ENCODE measurements at regions not wholly inside any gene's neighbourhood (a gene's known extent, or its start where the extent isn't known, plus 50 kb on each side); places are given as distances from the start of the nearest gene placed in this dataset.

- no peak for DNase-seq
- H3K4me3 ChIP-seq (ENCODE audit: low read depth, low read length): no peak overlapping the region
- H3K4me1 Mint-ChIP-seq: no peaks in the 10 kb centered on the region
- peaks cover 0 to 16% (median 5%) of the 10 kb centered on the region in 7 donors for H3K9me3 Mint-ChIP-seq
- no peak overlapping the region for H3K4me3 Mint-ChIP-seq
- H3K27ac Mint-ChIP-seq: no peak overlapping the region
- peaks cover 4 to 6% of the 10 kb centered on the region in 2 experiments for H3K9me3 ChIP-seq (ENCODE audit: control insufficient read depth in 2 of 2, low read length in 2 of 2)
- H3K27me3 ChIP-seq (ENCODE audit: control insufficient read depth, insufficient read depth, low read length): no peaks in the 10 kb centered on the region
- no peaks in the 10 kb centered on the region for H3K36me3 Mint-ChIP-seq
- no peaks in the 10 kb centered on the region for H3K27me3 Mint-ChIP-seq
- ATAC-seq (ENCODE audit: low read depth in 2 of 2): no peak
- H3K4me1 ChIP-seq (ENCODE audit: control insufficient read depth, insufficient read depth, low read length, poor library complexity, severe bottlenecking): no peaks in the 10 kb centered on the region
- no peaks in the 10 kb centered on the region for H3K36me3 ChIP-seq (ENCODE audit: control insufficient read depth, insufficient read depth, low read length)
- H3K27ac ChIP-seq (ENCODE audit: insufficient read depth, low read length, poor library complexity, severe bottlenecking): no peak overlapping the region
These were observed 1144.7 kb downstream of the CNTNAP5 start for GRCh38 chr2:125169764-125170146.

- ATAC-seq (ENCODE audit: low read depth in 2 of 2) (no peak), DNase-seq (no peak)
- no peak overlapping the region for H3K4me3 Mint-ChIP-seq
- H3K27me3 Mint-ChIP-seq: no peaks in the 10 kb centered on the region
- H3K9me3 ChIP-seq (ENCODE audit: control insufficient read depth in 2 of 2, low read length in 2 of 2): peaks cover 6% of the 10 kb centered on the region in 2 experiments
- H3K4me1 ChIP-seq (ENCODE audit: control insufficient read depth, insufficient read depth, low read length, poor library complexity, severe bottlenecking): no peaks in the 10 kb centered on the region
- H3K27me3 ChIP-seq (ENCODE audit: control insufficient read depth, insufficient read depth, low read length): no peaks in the 10 kb centered on the region
- no peaks in the 10 kb centered on the region for H3K4me1 Mint-ChIP-seq
- H3K27ac ChIP-seq (ENCODE audit: insufficient read depth, low read length, poor library complexity, severe bottlenecking): no peak overlapping the region
- no peak overlapping the region for H3K4me3 ChIP-seq (ENCODE audit: low read depth, low read length)
- no peaks in the 10 kb centered on the region for H3K36me3 Mint-ChIP-seq
- H3K27ac Mint-ChIP-seq: no peak overlapping the region
- no peaks in the 10 kb centered on the region for H3K36me3 ChIP-seq (ENCODE audit: control insufficient read depth, insufficient read depth, low read length)
- peaks cover 3 to 16% (median 5%) of the 10 kb centered on the region in 7 donors for H3K9me3 Mint-ChIP-seq
These were observed 1147.1 kb downstream of the CNTNAP5 start for GRCh38 chr2:125172181-125172580.

- Histone ChIP-seq H3K27me3 (ENCODE audit: control insufficient read depth, insufficient read depth, low read length) (no peaks in the 10 kb centered on the region), H3K27ac (ENCODE audit: insufficient read depth, low read length, poor library complexity, severe bottlenecking) (no peak overlapping the region), H3K4me1 (ENCODE audit: control insufficient read depth, insufficient read depth, low read length, poor library complexity, severe bottlenecking) (no peaks in the 10 kb centered on the region), H3K36me3 (ENCODE audit: control insufficient read depth, insufficient read depth, low read length) (no peaks in the 10 kb centered on the region), H3K9me3 (ENCODE audit: control insufficient read depth in 2 of 2, low read length in 2 of 2) (peaks cover 0 to 4% of the 10 kb centered on the region in 2 experiments), H3K4me3 (ENCODE audit: low read depth, low read length) (no peak overlapping the region)
- Mint-ChIP-seq H3K36me3 (no peaks in the 10 kb centered on the region), H3K9me3 (peaks cover 3 to 18% (median 6%) of the 10 kb centered on the region in 7 donors), H3K4me3 (no peak overlapping the region), H3K27me3 (no peaks in the 10 kb centered on the region), H3K27ac (no peak overlapping the region), H3K4me1 (no peaks in the 10 kb centered on the region)
- ATAC-seq (ENCODE audit: low read depth in 2 of 2) (no peak), DNase-seq (no peak)
These were observed 1150.3 kb downstream of the CNTNAP5 start for GRCh38 chr2:125175415-125175814.

GRCh38 chr2:125185691-125186270 lies 1160.7 kb downstream of the CNTNAP5 start:
- peaks cover 0 to 13% (median 4%) of the 10 kb centered on the region in 7 donors for H3K9me3 Mint-ChIP-seq
- Histone ChIP-seq H3K27ac (ENCODE audit: insufficient read depth, low read length, poor library complexity, severe bottlenecking) (no peak overlapping the region), H3K27me3 (ENCODE audit: control insufficient read depth, insufficient read depth, low read length) (no peaks in the 10 kb centered on the region), H3K9me3 (ENCODE audit: control insufficient read depth in 2 of 2, low read length in 2 of 2) (peaks cover 0 to 4% of the 10 kb centered on the region in 2 experiments), H3K4me3 (ENCODE audit: low read depth, low read length) (no peak overlapping the region), H3K36me3 (ENCODE audit: control insufficient read depth, insufficient read depth, low read length) (no peaks in the 10 kb centered on the region), H3K4me1 (ENCODE audit: control insufficient read depth, insufficient read depth, low read length, poor library complexity, severe bottlenecking) (no peaks in the 10 kb centered on the region)
- H3K4me3 Mint-ChIP-seq: no peak overlapping the region
- no peak overlapping the region for H3K27ac Mint-ChIP-seq
- H3K4me1 Mint-ChIP-seq: no peaks in the 10 kb centered on the region
- no peaks in the 10 kb centered on the region for H3K27me3 Mint-ChIP-seq
- DNase-seq: no peak
- H3K36me3 Mint-ChIP-seq: no peaks in the 10 kb centered on the region
- ATAC-seq (ENCODE audit: low read depth in 2 of 2): no peak

- H3K9me3 Mint-ChIP-seq: peaks cover 2 to 47% (median 8%) of the 10 kb centered on the region in 7 donors
- Histone ChIP-seq H3K27me3 (ENCODE audit: control insufficient read depth, insufficient read depth, low read length) (no peaks in the 10 kb centered on the region), H3K27ac (ENCODE audit: insufficient read depth, low read length, poor library complexity, severe bottlenecking) (no peak overlapping the region), H3K9me3 (ENCODE audit: control insufficient read depth in 2 of 2, low read length in 2 of 2) (peaks cover 0 to 1% of the 10 kb centered on the region in 2 experiments), H3K36me3 (ENCODE audit: control insufficient read depth, insufficient read depth, low read length) (no peaks in the 10 kb centered on the region), H3K4me3 (ENCODE audit: low read depth, low read length) (no peak overlapping the region), H3K4me1 (ENCODE audit: control insufficient read depth, insufficient read depth, low read length, poor library complexity, severe bottlenecking) (no peaks in the 10 kb centered on the region)
- no peak for ATAC-seq (ENCODE audit: low read depth in 2 of 2)
- no peaks in the 10 kb centered on the region for H3K4me1 Mint-ChIP-seq
- H3K36me3 Mint-ChIP-seq: no peaks in the 10 kb centered on the region
- no peaks in the 10 kb centered on the region for H3K27me3 Mint-ChIP-seq
- no peak overlapping the region for H3K4me3 Mint-ChIP-seq
- no peak for DNase-seq
- no peak overlapping the region for H3K27ac Mint-ChIP-seq
These were observed 1182.3 kb downstream of the CNTNAP5 start for GRCh38 chr2:125207431-125207830.

- no peaks in the 10 kb centered on the region for H3K9me3 ChIP-seq (ENCODE audit: control insufficient read depth in 2 of 2, low read length in 2 of 2)
- H3K27me3 ChIP-seq (ENCODE audit: control insufficient read depth, insufficient read depth, low read length): no peaks in the 10 kb centered on the region
- Mint-ChIP-seq H3K36me3 (no peaks in the 10 kb centered on the region), H3K4me1 (no peaks in the 10 kb centered on the region), H3K27ac (no peak overlapping the region), H3K9me3 (peaks cover 2 to 17% (median 11%) of the 10 kb centered on the region in 7 donors), H3K27me3 (no peaks in the 10 kb centered on the region), H3K4me3 (no peak overlapping the region)
- H3K27ac ChIP-seq (ENCODE audit: insufficient read depth, low read length, poor library complexity, severe bottlenecking): no peak overlapping the region
- DNase-seq: no peak
- no peaks in the 10 kb centered on the region for H3K36me3 ChIP-seq (ENCODE audit: control insufficient read depth, insufficient read depth, low read length)
- no peak for ATAC-seq (ENCODE audit: low read depth in 2 of 2)
- H3K4me1 ChIP-seq (ENCODE audit: control insufficient read depth, insufficient read depth, low read length, poor library complexity, severe bottlenecking): no peaks in the 10 kb centered on the region
- H3K4me3 ChIP-seq (ENCODE audit: low read depth, low read length): no peak overlapping the region
These were observed 1191.2 kb downstream of the CNTNAP5 start for GRCh38 chr2:125216321-125216720.

- no peak overlapping the region for H3K27ac Mint-ChIP-seq
- no peak for ATAC-seq (ENCODE audit: low read depth in 2 of 2)
- no peaks in the 10 kb centered on the region for H3K36me3 Mint-ChIP-seq
- Histone ChIP-seq H3K27me3 (ENCODE audit: control insufficient read depth, insufficient read depth, low read length) (no peaks in the 10 kb centered on the region), H3K27ac (ENCODE audit: insufficient read depth, low read length, poor library complexity, severe bottlenecking) (no peak overlapping the region), H3K36me3 (ENCODE audit: control insufficient read depth, insufficient read depth, low read length) (no peaks in the 10 kb centered on the region), H3K9me3 (ENCODE audit: control insufficient read depth in 2 of 2, low read length in 2 of 2) (peaks cover 0 to 14% of the 10 kb centered on the region in 2 experiments), H3K4me3 (ENCODE audit: low read depth, low read length) (no peak overlapping the region), H3K4me1 (ENCODE audit: control insufficient read depth, insufficient read depth, low read length, poor library complexity, severe bottlenecking) (no peaks in the 10 kb centered on the region)
- DNase-seq: no peak
- H3K4me1 Mint-ChIP-seq: no peaks in the 10 kb centered on the region
- no peak overlapping the region for H3K4me3 Mint-ChIP-seq
- H3K27me3 Mint-ChIP-seq: no peaks in the 10 kb centered on the region
- peaks cover 8 to 15% (median 14%) of the 10 kb centered on the region in 7 donors for H3K9me3 Mint-ChIP-seq
These were observed 1199.1 kb downstream of the CNTNAP5 start for GRCh38 chr2:125224188-125224587.

- Mint-ChIP-seq H3K27ac (no peak overlapping the region), H3K4me1 (no peaks in the 10 kb centered on the region), H3K27me3 (no peaks in the 10 kb centered on the region), H3K9me3 (peaks cover 7 to 16% (median 14%) of the 10 kb centered on the region in 7 donors), H3K4me3 (no peak overlapping the region), H3K36me3 (no peaks in the 10 kb centered on the region)
- Histone ChIP-seq H3K9me3 (ENCODE audit: control insufficient read depth in 2 of 2, low read length in 2 of 2) (peaks cover 0 to 14% of the 10 kb centered on the region in 2 experiments), H3K27ac (ENCODE audit: insufficient read depth, low read length, poor library complexity, severe bottlenecking) (no peak overlapping the region), H3K4me3 (ENCODE audit: low read depth, low read length) (no peak overlapping the region), H3K36me3 (ENCODE audit: control insufficient read depth, insufficient read depth, low read length) (no peaks in the 10 kb centered on the region), H3K4me1 (ENCODE audit: control insufficient read depth, insufficient read depth, low read length, poor library complexity, severe bottlenecking) (no peaks in the 10 kb centered on the region), H3K27me3 (ENCODE audit: control insufficient read depth, insufficient read depth, low read length) (no peaks in the 10 kb centered on the region)
- DNase-seq (no peak), ATAC-seq (ENCODE audit: low read depth in 2 of 2) (no peak)
These were observed 1199.7 kb downstream of the CNTNAP5 start for GRCh38 chr2:125224830-125225229.
